ENCODE measurements at regions not wholly inside any gene's neighbourhood (a gene's known extent, or its start where the extent isn't known, plus 50 kb on each side); places are given as distances from the start of the nearest gene placed in this dataset.

GRCh38 chr7:20945451-20945850 is 158.8 kb upstream of the SP8 start:
- no peak for DNase-seq (ENCODE audit: low read depth, low spot score)

GRCh38 chr7:20952916-20953315 is 166.2 kb upstream of the SP8 start:
- DNase-seq (ENCODE audit: low read depth, low spot score) = no peak

GRCh38 chr7:20954711-20955619 is 168.3 kb upstream of the SP8 start:
- no peak for DNase-seq (ENCODE audit: low read depth, low spot score)

GRCh38 chr7:20958572-20958971 is 171.9 kb upstream of the SP8 start:
- DNase-seq (ENCODE audit: low read depth, low spot score) = no peak

DNA sequence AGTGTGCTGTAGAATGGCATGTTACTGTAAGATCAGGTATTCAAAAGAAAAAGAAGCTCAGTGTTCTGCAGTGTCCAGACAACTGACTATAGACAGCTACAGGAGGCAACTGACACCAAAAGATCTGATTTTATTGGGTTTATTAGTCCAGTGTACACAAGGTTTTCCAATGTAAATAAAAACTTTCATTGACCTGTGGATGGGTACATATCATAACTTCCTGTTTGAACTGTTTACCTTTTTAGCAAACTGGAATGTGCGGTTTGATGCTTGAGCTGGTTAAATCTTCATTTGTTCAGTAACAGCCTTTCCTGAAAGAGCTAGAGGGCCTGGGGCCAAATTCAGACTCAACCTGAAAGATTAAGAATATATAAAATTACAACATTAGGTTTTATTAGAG is 172.6 kb upstream of the SP8 start:
- no peak for DNase-seq (ENCODE audit: low read depth, low spot score)

DNA sequence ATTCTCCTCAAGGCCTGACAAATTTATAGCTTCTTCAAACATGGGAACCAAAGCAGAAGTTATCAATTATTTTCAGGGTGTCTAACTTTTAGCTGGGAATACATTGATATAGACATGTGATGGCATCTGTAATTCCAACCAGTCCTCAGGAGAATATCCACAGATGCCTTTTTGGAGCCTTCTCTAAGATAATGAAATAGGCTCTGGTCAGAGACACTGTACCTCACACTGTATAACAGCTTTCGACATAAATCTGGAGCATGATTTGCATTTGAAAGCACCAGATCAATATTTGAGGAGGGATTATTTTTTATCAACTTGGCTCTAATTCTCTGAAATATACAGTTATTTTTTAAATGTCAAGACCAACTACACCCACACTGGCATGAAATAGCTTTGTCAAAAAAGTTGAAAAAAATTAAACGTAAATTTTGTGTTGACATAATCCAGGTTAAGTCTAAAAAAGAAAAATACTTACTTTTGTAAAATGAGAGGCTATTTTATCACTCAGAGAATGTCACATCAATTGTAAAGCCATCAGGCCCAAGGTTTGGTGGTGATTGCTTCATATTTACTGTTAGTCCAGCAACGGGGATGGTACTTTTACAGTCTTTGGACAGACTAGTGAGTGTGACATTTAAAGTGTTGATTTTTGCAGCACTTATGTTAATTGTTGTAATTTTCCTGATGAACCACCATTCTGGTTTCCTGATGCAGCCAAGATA is 177.0 kb upstream of the SP8 start:
- DNase-seq (ENCODE audit: low read depth, low spot score) = no peak

- no peak for DNase-seq (ENCODE audit: low read depth, low spot score)
These were observed 177.7 kb upstream of the SP8 start for GRCh38 chr7:20964281-20964918.

- no peak for DNase-seq (ENCODE audit: low read depth, low spot score)
These were observed 184.5 kb upstream of the SP8 start for GRCh38 chr7:20971219-20971618.

DNA sequence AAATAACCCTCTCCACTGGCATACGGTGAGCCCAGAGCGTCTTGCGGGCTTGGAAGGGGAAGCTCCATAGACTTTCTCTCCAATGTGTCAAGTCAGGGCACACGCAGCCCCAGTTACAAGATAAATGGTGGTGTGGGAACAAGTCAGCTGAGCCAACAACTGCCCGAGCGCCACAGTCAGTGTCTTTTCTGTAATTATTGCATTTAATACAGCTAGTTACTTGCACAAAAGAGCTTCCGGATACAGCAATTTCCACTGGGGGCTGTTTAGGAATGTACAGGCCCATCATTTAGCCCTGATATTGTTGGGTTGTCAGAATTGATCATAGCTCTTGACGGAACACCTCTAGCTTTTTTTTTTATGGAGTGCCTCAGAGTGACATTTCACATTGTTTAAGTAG is 193.5 kb upstream of the SP8 start:
- no peak for DNase-seq (ENCODE audit: low read depth, low spot score)

DNA sequence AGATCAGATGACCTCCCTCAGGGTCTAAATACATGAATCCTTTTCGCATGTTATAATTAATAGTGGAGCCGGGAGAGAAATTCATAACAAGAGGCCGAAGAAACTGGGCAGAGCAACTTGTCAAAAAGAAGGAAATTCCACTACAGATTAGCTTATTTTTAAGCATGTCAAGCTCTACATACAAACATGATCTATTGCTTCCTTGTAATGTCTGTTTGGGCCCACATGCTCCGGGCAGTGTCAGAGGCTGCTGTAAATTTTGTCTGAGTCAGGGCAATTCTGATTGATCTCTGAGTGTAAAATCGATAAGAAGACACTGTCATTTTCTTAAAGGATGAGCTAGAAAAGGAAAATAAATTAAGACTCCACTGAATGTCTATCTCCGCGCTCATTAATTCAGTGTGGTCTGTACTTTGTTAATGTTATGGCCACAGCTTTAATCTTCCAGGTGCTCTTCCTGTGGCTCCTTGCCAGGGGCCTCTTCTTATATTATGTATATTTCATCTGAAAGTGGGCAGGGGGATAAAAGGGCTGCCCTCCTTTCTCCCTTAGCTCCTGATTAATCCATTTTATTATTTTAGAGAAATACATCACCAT is 194.1 kb upstream of the SP8 start:
- DNase-seq (ENCODE audit: low read depth, low spot score) = no peak

DNA sequence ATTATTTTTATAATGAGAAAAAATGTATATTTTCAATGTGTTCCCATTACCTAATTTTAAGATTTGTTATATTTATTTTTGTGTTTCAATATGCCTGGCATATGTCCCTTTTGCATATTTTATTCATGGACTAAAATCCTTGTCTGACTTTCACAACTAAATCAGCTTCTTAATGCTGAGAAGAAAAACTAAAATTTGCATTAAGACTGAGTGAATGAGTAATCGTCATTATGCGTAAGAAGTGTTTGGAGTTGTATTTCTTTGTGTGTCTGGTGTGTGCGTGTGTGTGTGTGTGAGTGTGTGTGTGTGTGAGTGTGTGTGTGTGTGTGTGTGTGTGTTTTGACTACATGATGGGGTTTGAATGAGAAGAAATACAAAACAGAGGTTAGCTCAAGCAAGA is 201.7 kb upstream of the SP8 start:
- DNase-seq (ENCODE audit: low read depth, low spot score) = no peak

DNA sequence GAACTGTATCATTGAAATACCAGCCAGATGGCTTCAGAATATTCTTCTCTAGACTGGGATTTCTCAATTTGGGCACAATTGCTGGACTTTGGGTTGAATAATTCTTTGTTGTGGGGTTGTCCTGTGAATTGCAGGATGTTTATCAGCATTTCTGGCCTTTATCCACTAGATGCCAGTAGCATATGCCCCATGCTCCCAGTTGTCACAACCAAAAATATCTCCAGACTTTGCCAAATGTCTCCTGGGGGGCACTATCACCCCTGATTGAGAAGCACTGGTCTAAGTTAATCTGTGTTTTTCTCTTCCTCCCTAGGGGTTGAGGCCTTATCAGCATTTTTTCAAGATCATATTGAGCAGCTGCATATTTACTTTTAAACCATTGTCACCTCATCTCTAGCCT is 204.9 kb upstream of the SP8 start:
- no peak for DNase-seq (ENCODE audit: low read depth, low spot score)

GRCh38 chr7:20993693-20994092 is 207.0 kb upstream of the SP8 start:
- no peak for DNase-seq (ENCODE audit: low read depth, low spot score)

DNA sequence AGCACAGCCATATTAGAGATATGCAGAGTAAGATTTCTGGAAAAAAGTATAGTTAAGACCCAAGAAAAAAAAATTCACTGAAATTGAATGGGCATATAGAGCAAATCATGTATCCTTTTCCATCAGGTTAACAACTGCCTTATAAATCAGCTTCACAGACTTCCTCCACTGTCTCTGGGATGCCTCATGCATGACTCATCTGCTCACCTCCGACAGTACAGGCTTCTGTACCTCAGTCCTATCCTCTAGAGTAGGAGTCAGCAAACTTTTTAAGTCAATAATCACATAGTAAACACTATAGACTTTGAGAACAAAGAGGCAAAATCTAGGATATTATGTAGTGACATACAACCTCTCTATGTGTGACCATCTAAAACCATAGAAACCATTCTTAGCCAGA is 211.6 kb upstream of the SP8 start:
- DNase-seq (ENCODE audit: low read depth, low spot score) = no peak

- DNase-seq (ENCODE audit: low read depth, low spot score) = no peak
These were observed 224.5 kb upstream of the SP8 start for GRCh38 chr7:21011153-21011552.

DNA sequence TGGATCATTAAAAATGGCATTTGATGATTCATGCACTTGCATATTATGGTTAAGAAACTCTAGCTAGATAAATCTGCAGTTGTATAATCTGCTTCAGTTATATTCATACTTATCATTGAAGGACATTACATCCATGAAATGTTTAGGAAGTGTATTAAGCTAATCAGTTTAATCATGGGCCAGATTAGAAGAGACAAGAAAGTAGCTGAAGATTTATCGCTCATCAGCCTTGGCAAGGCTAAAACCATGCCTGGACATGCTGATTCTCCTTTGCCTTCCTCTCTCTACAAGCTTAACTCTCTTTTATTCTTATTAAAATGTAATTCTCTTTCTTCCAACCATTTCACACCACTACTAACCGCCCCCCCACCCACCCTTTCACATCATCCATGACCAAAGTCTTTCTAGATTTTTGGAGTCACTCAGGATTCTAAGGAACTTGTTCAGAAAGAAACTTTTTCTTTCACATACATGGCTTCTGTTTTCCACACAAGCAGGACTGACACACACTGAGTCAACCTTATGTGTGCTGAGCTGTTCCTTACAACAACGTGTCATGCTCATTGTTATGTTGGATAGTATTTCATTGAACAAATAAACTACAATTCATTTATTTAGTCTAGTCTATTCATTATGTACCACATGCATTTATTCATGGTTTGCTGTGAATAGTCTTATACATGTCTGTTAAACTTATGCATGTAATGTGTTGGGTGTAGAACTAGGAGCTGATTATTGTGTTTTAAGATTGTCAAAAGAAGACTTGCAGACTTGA is 227.3 kb upstream of the SP8 start:
- no peak for DNase-seq (ENCODE audit: low read depth, low spot score)

- DNase-seq (ENCODE audit: low read depth, low spot score) = no peak
These were observed 234.0 kb upstream of the SP8 start for GRCh38 chr7:21020667-21021066.

DNA sequence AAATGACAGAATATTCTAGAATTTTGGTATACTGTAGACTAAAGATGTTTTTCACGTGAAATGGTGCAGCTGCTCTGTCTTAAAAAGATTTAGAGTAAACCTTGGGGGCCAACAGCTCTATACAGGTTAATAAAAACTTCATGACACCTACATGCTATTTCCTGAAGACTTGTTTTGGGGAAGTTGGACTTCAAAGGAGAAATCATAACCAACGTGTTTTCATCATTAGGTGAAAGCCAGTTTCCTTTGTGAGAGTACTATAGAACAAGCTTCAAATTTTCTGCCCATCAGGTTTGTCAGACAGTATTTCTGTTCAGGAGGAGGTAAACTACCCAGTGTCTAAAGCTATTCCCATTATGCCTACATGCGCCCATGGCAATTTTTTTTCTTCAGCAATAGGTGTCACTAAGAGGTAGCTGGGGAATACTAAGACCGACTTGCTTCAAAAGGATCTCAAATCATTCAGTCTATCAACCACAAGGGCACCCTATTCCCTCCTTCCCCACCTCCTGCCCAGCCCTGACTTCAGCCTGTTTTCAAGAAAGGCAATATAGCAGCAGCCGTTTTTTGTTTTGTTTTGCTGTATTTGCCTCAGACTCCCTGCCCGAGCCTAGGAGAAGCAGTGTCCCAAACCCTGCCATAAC is 237.3 kb upstream of the SP8 start:
- no peak for DNase-seq (ENCODE audit: low read depth, low spot score)

- DNase-seq (ENCODE audit: low read depth, low spot score) = no peak
These were observed 237.8 kb upstream of the SP8 start for GRCh38 chr7:21024485-21024867.

GRCh38 chr7:21028186-21028585 is 241.5 kb upstream of the SP8 start:
- no peak for DNase-seq (ENCODE audit: low read depth, low spot score)

- DNase-seq (ENCODE audit: low read depth, low spot score) = no peak
These were observed 241.9 kb upstream of the SP8 start for GRCh38 chr7:21028599-21028998.
